Stimulated activated CD8-positive, alpha-beta memory T cell treated with anti-CD3 and anti-CD28 coated beads, Interleukin-2, amount 100 ng/mL, for 48 hours (primary cell): ENCODE measurements at regions not wholly inside any gene's neighbourhood (a gene's known extent, or its start where the extent isn't known, plus 50 kb on each side); places are given as distances from the start of the nearest gene placed in this dataset.
"Not testable (repeated sequence)": the region's sequence is repeated elsewhere in the genome, so short reads cannot be mapped to it uniquely, and the experiment has no call there.

Source experiments
- DNase-seq, 2 donors: peaks; one replicate each; pipeline ENCODE4 v3.0.0-alpha.2; 2020; ENCODE audit warnings: low read depth in 2 of 2

GRCh38 chr3:30438126-30438525 lies 168.3 kb upstream of the TGFBR2 start:
- no peak for DNase-seq

GRCh38 chr3:30439451-30440053 lies 166.8 kb upstream of the TGFBR2 start:
- DNase-seq: no peak

DNA sequence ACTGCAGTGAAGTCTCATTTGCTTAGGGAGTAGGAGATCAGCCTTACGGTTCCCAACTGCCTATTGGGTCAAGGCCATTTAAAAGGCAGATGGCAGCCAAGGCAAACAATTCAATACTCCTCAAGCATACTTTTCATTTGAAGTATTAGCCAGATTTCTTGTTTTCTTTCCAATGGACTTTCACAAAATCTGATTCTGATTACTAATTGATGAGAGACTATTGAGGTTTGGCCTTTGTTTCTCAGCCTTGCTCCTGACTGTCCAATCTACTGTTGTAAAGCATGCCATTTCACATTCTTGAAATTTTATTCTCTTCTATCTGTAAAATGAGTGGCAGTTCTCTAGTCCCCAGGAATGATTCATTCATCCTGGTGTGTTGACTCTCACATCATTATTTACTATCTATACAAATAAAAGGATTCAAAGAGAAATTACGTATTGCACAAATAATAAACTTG lies 166.2 kb upstream of the TGFBR2 start:
- no peak for DNase-seq

DNA sequence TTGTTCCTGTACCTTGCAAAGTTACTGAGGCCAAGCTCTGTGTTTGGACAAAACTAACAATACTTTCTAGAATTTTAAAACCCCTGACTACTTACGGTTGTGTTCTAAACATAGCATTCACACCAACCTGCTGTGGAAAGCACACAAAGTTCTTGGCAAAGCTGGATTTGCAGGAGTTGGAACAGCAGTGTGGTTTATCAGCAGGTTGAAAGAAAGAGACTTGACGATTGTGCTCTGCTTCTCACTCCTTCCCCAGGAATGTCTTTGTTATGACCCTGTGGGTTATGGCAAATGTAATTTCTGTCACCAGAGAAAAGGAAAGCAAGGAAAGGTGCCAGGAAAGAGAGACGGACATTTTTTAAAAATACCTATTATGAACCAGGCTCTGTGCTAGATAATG lies 165.5 kb upstream of the TGFBR2 start:
- DNase-seq: no peak

DNA sequence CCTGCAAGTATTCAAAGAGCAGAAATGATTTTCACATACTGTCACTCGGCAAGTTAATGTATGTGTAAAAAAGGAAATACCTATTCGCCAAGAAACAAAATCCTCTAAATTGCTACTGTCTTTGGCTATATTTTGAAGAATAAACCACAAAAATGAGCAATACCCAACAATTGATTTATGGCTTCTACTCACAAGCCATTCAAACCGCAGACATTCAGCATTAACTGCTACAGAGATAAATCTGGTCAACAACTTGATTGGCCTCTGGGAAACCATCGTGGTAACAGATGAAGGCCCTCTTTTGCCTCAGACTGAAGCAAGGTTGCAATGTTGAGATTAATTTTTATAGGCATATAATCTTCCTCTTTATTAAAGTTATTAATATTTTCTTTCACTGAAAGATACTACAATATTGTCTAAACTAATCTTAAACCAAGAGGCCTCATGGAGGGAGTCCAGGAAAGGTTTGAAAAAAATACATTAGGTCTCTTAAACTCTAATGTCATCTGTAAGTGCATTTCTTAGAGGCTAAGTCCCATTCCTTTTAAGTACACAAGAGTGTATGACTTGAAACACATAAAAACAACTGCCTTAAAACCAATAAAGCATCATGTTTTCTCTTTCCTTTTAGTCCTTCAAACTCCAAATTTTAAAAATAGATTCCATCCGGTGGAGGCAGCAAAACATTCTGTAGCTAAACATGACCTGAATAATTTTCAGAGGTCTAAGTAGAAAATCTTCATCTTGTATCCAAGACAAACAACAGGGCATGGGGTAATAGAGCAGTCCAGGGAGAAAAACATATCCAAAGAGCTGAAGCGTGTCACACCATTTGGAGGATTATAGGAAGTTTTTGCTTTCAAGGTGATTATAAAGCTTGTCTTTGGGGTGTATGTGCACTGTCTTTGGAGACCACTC lies 162.4 kb upstream of the TGFBR2 start:
- DNase-seq: no peak

DNA sequence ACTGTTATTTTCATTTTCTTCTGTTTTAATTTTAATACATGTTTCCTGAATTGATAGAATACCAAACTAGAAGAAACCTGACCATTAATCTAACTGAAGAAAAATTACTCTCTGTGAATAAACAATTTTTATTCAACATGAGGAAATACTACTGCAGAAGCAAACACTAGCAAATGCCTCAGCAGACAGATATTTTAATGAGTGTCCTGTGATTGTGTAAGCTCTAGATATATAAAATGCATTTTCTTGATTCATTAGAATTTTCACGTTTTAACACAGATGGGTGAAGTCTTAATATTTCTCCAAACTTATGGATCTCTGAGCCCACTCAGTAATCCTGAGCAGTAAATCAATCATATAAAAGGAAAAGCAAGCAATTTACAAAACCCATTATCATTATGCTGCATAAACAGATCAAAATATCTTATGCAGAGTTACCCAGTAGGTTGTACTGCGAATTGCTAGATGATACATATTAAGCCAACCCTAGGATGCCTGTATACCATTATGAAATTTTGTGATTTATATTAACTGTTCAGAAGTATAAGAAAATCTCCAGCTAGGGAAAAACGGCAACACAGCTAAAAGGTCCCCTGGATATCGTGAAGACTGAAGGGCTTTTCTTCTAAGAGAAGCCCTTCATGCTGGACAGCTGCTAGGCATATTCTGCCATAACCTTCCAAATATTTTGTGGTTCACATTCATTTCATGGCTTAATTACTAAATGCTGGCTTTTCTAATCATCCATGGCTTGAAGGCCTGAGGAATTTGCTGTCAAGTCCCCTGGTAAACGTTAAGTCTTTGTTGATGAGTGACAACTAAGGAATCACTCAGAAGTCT lies 157.7 kb upstream of the TGFBR2 start:
- DNase-seq: no peak

- no peak for DNase-seq
These were observed 157.1 kb upstream of the TGFBR2 start for GRCh38 chr3:30449290-30449632.

GRCh38 chr3:30452446-30452845 lies 154.0 kb upstream of the TGFBR2 start:
- DNase-seq: no peak

DNA sequence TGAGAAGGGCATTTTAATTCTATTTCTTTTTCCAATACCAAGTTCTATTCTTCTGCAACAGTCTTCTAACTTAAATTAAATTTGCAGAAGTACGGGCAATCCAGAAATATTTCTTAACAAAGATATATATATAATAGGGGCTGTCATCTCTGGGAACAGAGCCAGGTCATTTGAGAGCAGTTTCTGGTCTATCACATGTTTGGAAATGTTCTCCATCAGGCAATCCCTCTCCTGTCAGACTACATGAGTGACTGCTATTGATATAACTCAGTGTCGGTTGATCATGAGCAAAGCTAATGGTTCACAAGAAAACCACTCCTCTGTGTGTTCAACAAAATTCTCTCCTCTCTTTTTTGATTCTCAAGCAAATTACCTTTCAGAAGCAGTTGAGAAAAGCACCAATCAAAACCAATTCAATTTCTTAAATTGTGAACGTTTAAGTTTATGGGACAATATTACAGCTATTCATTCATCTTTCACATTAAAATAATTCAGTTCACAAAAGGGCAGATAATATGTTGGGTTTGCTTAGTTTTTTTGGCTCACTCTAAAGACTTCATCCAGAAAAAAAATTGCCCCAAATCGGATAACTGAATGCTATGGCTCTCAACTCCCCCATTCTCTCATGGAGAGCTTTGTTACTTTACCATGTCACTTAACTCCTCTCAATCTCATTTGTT lies 152.9 kb upstream of the TGFBR2 start:
- no peak for DNase-seq

GRCh38 chr3:30454636-30455035 lies 151.8 kb upstream of the TGFBR2 start:
- no peak for DNase-seq

DNA sequence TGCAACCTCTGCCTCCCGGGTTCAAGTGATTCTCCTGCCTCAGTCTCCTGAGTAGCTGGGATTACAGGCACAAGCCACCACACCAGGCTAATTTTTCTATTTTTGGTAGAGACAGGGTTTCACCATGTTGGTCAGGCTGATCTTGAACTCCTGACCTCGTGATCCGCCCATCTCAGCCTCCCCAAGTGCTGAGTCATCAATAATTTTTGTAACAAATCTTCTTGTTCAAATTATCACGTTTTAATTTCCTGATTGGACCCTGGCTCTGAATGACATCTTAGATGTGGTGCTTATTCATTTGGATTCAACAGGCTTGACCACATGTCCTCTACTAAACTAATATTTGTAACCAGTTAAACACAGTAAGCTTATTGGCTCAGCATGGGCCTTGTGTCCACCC lies 151.3 kb upstream of the TGFBR2 start:
- DNase-seq: not testable (repeated sequence)

GRCh38 chr3:30455840-30456239 lies 150.6 kb upstream of the TGFBR2 start:
- DNase-seq: no peak

DNA sequence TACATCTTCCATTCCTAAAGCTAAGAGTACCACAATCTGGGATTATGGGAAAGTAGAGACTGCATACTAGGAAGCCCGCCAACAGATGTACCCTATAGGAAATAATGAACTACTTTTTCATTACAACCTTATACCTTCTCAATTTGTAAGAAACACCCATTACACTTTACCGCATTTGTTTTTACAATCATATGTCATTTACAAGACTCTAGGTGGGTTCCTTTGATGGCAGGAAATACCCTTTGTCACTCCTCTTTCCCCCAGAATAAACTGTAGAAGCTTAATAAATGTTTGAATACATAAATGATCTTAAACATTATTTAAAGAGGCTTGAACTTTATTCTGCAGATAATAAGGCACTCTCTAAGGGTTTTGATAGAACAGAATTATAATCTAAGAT lies 150.1 kb upstream of the TGFBR2 start:
- no peak for DNase-seq

DNA sequence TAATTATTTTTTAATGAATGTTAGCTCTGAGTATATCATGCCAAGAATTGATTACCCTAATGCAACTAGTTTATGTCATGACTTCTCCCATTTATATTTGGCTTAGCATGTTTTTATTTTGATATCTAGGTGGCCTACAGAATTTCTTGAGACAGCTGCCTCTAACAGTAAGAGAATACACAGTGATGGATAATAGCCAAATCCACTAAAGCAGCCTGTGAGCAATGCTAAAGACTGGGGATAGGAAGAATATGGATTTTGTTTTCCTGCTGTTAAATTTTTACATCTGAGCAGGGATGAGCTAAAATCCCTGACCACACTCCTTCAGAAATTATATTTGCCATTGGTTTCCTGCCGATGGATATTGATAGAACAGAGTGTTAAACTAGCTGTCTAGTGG lies 149.3 kb upstream of the TGFBR2 start:
- DNase-seq: no peak

GRCh38 chr3:30457726-30458125 lies 148.7 kb upstream of the TGFBR2 start:
- no peak for DNase-seq

GRCh38 chr3:30458376-30459171 lies 147.8 kb upstream of the TGFBR2 start:
- DNase-seq: no peak

DNA sequence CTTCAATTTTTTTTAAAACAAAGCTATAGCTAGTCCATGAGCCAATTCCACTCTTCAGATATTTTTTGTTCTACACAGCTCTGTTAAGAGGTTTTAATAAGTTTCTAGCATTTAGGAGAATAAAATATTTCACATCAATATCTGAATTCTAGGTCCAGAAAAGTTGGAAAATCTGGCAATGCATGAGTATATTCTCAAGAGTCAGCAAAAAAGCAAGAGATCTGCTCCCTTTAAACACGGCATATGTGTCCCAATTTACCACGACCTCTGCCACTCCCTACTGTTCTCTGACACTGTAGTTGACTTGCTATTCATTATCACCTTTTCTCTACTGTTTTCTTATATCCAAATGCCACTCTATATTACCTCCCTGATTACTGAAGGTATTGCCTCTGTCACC lies 145.1 kb upstream of the TGFBR2 start:
- no peak for DNase-seq

GRCh38 chr3:30462721-30463470 lies 143.5 kb upstream of the TGFBR2 start:
- DNase-seq: no peak

DNA sequence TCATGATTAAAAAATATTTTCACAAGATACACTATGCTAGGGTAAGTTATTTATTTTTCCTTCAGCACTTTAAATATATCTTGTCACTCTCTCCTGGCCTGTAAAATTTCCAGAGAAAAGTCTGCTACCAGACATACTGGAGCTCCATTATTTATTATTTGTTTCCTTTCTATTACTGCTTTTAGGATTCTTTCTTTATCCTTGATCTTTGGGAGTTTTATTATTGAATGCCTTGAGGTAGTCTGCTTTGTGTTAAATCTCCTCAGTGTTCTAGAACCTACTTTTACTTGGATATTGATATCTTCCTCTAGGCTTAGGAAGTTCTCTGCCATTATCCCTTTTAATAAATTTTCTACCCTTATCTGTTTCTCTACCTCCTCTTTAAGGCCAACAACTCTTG lies 142.0 kb upstream of the TGFBR2 start:
- no peak for DNase-seq

GRCh38 chr3:30465454-30465853 lies 140.9 kb upstream of the TGFBR2 start:
- DNase-seq: no peak
